ENCODE measurements at regions not wholly inside any gene's neighbourhood (a gene's known extent, or its start where the extent isn't known, plus 50 kb on each side); places are given as distances from the start of the nearest gene placed in this dataset.

- TF ChIP-seq, protein P1, sequence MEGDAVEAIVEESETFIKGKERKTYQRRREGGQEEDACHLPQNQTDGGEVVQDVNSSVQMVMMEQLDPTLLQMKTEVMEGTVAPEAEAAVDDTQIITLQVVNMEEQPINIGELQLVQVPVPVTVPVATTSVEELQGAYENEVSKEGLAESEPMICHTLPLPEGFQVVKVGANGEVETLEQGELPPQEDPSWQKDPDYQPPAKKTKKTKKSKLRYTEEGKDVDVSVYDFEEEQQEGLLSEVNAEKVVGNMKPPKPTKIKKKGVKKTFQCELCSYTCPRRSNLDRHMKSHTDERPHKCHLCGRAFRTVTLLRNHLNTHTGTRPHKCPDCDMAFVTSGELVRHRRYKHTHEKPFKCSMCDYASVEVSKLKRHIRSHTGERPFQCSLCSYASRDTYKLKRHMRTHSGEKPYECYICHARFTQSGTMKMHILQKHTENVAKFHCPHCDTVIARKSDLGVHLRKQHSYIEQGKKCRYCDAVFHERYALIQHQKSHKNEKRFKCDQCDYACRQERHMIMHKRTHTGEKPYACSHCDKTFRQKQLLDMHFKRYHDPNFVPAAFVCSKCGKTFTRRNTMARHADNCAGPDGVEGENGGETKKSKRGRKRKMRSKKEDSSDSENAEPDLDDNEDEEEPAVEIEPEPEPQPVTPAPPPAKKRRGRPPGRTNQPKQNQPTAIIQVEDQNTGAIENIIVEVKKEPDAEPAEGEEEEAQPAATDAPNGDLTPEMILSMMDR (IDR thresholded peaks at IDR 0.05 in 8 of 11, conservative IDR thresholded peaks at IDR 0.05 in 3 of 11): no peak
- no peak for TF ChIP-seq POLR2A (IDR thresholded peaks at IDR 0.05)
Measured at GRCh38 chr11:110958216-110958615, 246.0 kb upstream of the ARHGAP20 start.

All from spleen (tissue), 7 donors.